Astrocyte of the cerebellum (primary cell): ENCODE measurements at regions not wholly inside any gene's neighbourhood (a gene's known extent, or its start where the extent isn't known, plus 50 kb on each side); places are given as distances from the start of the nearest gene placed in this dataset.

Experiments used
- DNase-seq: peaks from one replicate; pipeline ENCODE4 v3.0.0-alpha.2; 2011; ENCODE audit warnings: low read depth
- H3K4me3 ChIP-seq: 2 replicates; pipeline ENCODE4 v1.5.1; 2011; ENCODE audit warnings: mild to moderate bottlenecking, low read depth, low read length, moderate library complexity
- CTCF ChIP-seq: IDR thresholded peaks from 2 replicates; pipeline ENCODE4 v1.5.1; 2012; ENCODE audit warnings: low read length, low read depth, moderate library complexity, mild to moderate bottlenecking; ENCODE audit errors: missing control alignments
- in situ Hi-C: cut with HindIII; loops from 2 replicates; pipeline ENCODE4 v1.10.0; 2017; ENCODE audit warnings: low sequenced_read_pairs

- TF ChIP-seq CTCF: no peak
- DNase-seq: no peak
- in situ Hi-C loops: no loop called here
- no peak overlapping the region for H3K4me3 ChIP-seq
These were observed 623.1 kb upstream of the HS6ST1 start for GRCh38 chr2:128941751-128942150.

- no peak overlapping the region for H3K4me3 ChIP-seq
- in situ Hi-C loops: no loop called here
- peak; percentile 24 for DNase-seq
- TF ChIP-seq CTCF: no peak
These were observed 630.7 kb upstream of the HS6ST1 start for GRCh38 chr2:128949360-128949759.

- no peak for TF ChIP-seq CTCF
- in situ Hi-C loops: no loop called here
- no peak for DNase-seq
- H3K4me3 ChIP-seq: no peak overlapping the region
These were observed 632.1 kb upstream of the HS6ST1 start for GRCh38 chr2:128950758-128951157.

- no peak overlapping the region for H3K4me3 ChIP-seq
- no peak for TF ChIP-seq CTCF
- in situ Hi-C loops: no loop called here
- DNase-seq: no peak
These were observed 639.6 kb upstream of the HS6ST1 start for GRCh38 chr2:128958241-128958640.

DNA sequence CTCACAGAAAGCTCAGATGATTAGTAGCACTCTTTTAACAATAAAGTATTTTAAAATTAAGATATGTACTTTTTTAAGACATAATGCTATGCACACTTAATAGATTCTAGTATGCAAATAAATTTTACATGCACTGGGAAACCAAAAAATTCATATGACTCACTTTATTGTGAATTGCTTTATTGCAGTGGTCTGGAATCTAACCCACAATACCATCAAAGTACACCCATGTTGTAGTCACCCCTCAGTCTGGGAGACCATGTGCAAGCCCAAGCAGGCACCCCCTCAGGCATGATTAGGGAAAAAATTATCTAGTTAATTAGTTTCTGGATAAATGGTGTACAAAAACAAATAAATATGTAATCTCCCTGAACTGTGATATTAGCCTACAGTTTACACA is 649.0 kb upstream of the HS6ST1 start:
- TF ChIP-seq CTCF: no peak
- in situ Hi-C loops: no loop called here
- no peak overlapping the region for H3K4me3 ChIP-seq
- DNase-seq: no peak

DNA sequence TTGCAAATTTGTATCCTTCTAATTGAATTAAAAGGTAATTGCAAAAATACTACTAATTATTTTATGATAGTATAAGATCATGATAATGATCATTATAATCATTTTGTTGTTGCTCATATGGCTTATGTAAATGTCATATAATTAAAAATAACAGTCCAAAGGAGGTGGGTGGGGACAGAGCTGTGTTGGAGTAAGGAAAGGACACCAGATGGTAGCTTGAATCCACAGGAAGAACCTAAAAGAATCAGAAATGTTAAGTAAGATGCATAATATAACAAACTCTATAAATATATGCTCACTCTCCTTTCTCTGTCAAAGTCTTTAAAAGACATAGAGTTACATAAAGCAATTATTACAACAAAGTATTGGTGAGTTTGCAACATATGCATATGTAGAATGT is 650.7 kb upstream of the HS6ST1 start:
- no peak overlapping the region for H3K4me3 ChIP-seq
- TF ChIP-seq CTCF: no peak
- no peak for DNase-seq
- in situ Hi-C loops: no loop called here
